ENCODE measurements at regions not wholly inside any gene's neighbourhood (a gene's known extent, or its start where the extent isn't known, plus 50 kb on each side); places are given as distances from the start of the nearest gene placed in this dataset.
"Not testable (repeated sequence)": the region's sequence is repeated elsewhere in the genome, so short reads cannot be mapped to it uniquely, and the experiment has no call there.

DNA sequence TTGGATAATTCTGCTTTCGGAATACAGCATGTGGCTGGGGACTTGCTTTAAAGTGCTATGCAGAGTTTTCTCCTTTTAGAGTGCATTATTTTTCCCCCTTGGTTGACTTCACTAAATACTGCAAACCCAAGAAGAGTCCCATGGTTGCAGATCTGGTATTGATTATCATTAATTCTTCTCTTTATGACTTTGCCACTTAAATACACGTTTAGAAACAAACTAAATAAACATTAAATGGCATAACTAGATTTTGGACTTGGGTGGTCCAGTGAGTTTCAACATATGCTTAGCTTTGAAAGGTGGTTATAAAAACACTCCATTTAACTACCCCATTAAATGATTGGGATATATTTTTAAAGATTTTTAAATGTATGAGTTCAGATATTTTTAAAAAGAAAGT is 279.2 kb downstream of the SOX4 start:
- Histone ChIP-seq H3K27ac (ENCODE audit: low read depth in 1 of 2, low read length in 1 of 2) (no peak overlapping the region), H3K4me1 (ENCODE audit: control insufficient read depth in 5 of 5, insufficient read depth in 5 of 5, low read length in 5 of 5) (peaks cover 0 to 30% (median 6%) of the 10 kb centered on the region in 5 donors), H3K36me3 (ENCODE audit: control insufficient read depth in 4 of 4, insufficient read depth in 4 of 4, low read length in 4 of 4) (peaks cover 0 to 10% (median 0%) of the 10 kb centered on the region in 4 donors), H3K4me3 (no peak overlapping the region), H3K9me3 (ENCODE audit: control insufficient read depth in 4 of 4, insufficient read depth in 3 of 4, low read length in 3 of 4) (peaks cover 0 to 4% (median 2%) of the 10 kb centered on the region in 4 donors), H3K27me3 (ENCODE audit: control insufficient read depth in 3 of 3, insufficient read depth in 3 of 3, low read length in 2 of 3) (no peaks in the 10 kb centered on the region), H3K9ac (ENCODE audit: insufficient read depth in 1 of 2, low read length in 2 of 2) (no peak overlapping the region)
- TF ChIP-seq, protein P1, sequence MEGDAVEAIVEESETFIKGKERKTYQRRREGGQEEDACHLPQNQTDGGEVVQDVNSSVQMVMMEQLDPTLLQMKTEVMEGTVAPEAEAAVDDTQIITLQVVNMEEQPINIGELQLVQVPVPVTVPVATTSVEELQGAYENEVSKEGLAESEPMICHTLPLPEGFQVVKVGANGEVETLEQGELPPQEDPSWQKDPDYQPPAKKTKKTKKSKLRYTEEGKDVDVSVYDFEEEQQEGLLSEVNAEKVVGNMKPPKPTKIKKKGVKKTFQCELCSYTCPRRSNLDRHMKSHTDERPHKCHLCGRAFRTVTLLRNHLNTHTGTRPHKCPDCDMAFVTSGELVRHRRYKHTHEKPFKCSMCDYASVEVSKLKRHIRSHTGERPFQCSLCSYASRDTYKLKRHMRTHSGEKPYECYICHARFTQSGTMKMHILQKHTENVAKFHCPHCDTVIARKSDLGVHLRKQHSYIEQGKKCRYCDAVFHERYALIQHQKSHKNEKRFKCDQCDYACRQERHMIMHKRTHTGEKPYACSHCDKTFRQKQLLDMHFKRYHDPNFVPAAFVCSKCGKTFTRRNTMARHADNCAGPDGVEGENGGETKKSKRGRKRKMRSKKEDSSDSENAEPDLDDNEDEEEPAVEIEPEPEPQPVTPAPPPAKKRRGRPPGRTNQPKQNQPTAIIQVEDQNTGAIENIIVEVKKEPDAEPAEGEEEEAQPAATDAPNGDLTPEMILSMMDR (IDR thresholded peaks at IDR 0.05; ENCODE audit: control extremely low read depth, extremely low read depth), result no peak
- ATAC-seq (ENCODE audit: insufficient read depth, low FRiP score) (no peak), DNase-seq (peak in 2 of 3 donors; percentile 54 to 56)
- WGBS, 2 donors, result 79 to 89% methylated on average over 2 of the region's 2 CpGs

DNA sequence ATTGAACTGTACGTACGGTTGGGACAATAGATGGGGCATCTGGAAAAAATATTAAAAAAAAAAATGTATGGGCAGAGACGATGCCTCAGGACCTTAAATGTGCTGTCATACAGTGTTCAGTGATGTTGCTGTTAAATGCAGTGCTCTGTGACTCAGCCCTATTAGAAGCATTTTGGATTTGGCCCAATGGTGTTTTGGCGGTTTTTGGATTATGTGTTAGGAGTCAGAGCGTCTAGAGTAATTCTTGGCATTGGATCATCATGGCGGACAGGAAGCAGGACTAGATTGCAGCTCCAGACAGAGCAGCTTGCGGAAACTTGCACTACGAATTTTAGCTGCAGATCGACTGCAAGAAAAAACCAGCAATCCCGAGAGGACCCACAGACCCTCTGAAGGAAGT is 280.0 kb downstream of the SOX4 start:
- ATAC-seq (ENCODE audit: insufficient read depth, low FRiP score), result no peak
- 75 to 88% methylated on average over 10 of the region's 10 CpGs for WGBS, 2 donors
- Histone ChIP-seq H3K4me1 (ENCODE audit: control insufficient read depth in 5 of 5, insufficient read depth in 5 of 5, low read length in 5 of 5) (peaks cover 0 to 24% (median 4%) of the 10 kb centered on the region in 5 donors), H3K27me3 (ENCODE audit: control insufficient read depth in 3 of 3, insufficient read depth in 3 of 3, low read length in 2 of 3) (no peaks in the 10 kb centered on the region), H3K4me3 (no peak overlapping the region), H3K9ac (ENCODE audit: insufficient read depth in 1 of 2, low read length in 2 of 2) (no peak overlapping the region), H3K9me3 (ENCODE audit: control insufficient read depth in 4 of 4, insufficient read depth in 3 of 4, low read length in 3 of 4) (peaks cover 0 to 4% (median 2%) of the 10 kb centered on the region in 4 donors), H3K27ac (ENCODE audit: low read depth in 1 of 2, low read length in 1 of 2) (no peak overlapping the region), H3K36me3 (ENCODE audit: control insufficient read depth in 4 of 4, insufficient read depth in 4 of 4, low read length in 4 of 4) (peaks cover 0 to 10% (median 0%) of the 10 kb centered on the region in 4 donors)
- TF ChIP-seq, protein P1 (IDR thresholded peaks at IDR 0.05; ENCODE audit: control extremely low read depth, extremely low read depth), result no peak
- DNase-seq, result peak; percentile 85 to 98 (median 98)

DNA sequence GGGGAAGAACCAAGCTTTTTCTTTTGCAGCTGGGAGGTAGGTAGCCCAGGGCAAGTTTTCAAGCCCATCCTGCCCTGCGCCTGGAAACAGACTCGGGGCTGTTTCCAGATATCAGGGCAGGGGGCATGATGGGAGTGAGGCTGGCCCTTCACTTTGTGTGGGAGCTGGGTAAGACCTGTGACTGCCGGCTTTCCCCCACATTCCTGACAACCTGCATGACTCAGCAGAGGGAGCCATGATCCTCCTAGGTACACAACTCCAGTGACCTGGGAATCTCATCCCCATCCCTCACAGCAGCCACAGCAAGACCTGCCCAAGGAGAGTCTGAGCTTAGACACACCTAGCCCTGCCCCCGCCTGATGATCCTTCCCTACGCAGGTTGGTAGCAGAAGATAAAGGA is 280.8 kb downstream of the SOX4 start:
- Histone ChIP-seq H3K4me3 (no peak overlapping the region), H3K36me3 (ENCODE audit: control insufficient read depth in 4 of 4, insufficient read depth in 4 of 4, low read length in 4 of 4) (peaks cover 0 to 10% (median 0%) of the 10 kb centered on the region in 4 donors), H3K9me3 (ENCODE audit: control insufficient read depth in 4 of 4, insufficient read depth in 3 of 4, low read length in 3 of 4) (peaks cover 0 to 4% (median 2%) of the 10 kb centered on the region in 4 donors), H3K27me3 (ENCODE audit: control insufficient read depth in 3 of 3, insufficient read depth in 3 of 3, low read length in 2 of 3) (no peaks in the 10 kb centered on the region), H3K27ac (ENCODE audit: low read depth in 1 of 2, low read length in 1 of 2) (no peak overlapping the region), H3K4me1 (ENCODE audit: control insufficient read depth in 5 of 5, insufficient read depth in 5 of 5, low read length in 5 of 5) (peaks cover 0 to 23% (median 4%) of the 10 kb centered on the region in 5 donors), H3K9ac (ENCODE audit: insufficient read depth in 1 of 2, low read length in 2 of 2) (no peak overlapping the region)
- WGBS, 2 donors, result 95 to 98% methylated on average over 5 of the region's 5 CpGs
- ATAC-seq (ENCODE audit: insufficient read depth, low FRiP score) (no peak), DNase-seq (no peak)
- TF ChIP-seq, protein P1 (IDR thresholded peaks at IDR 0.05; ENCODE audit: control extremely low read depth, extremely low read depth), result no peak

DNA sequence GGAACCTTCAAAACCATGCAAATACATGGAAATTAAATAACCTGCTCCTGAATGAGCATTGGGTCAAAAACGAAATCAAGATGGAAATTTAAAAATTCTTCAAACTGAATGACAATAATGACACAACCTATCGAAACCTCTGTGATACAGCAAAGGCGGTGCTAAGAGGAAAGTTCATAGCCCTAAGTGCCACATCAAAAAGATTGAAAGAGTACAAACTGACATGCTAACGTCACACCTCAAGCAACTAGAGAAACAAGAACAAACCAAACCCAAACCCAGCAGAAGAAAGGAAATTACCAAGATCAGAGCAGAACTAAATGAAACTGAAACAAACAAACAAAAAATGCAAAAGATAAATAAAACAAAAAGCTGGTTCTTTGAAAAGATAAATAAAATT is 283.5 kb downstream of the SOX4 start:
- Histone ChIP-seq H3K36me3 (ENCODE audit: control insufficient read depth in 4 of 4, insufficient read depth in 4 of 4, low read length in 4 of 4) (peaks cover 0 to 10% (median 0%) of the 10 kb centered on the region in 4 donors), H3K4me1 (ENCODE audit: control insufficient read depth in 5 of 5, insufficient read depth in 5 of 5, low read length in 5 of 5) (peaks cover 0 to 19% (median 4%) of the 10 kb centered on the region in 5 donors)
- H3K9ac ChIP-seq (ENCODE audit: insufficient read depth in 1 of 2, low read length in 2 of 2); H3K27me3 ChIP-seq (ENCODE audit: control insufficient read depth in 3 of 3, insufficient read depth in 3 of 3, low read length in 2 of 3); H3K27ac ChIP-seq (ENCODE audit: low read depth in 1 of 2, low read length in 1 of 2); H3K4me3 ChIP-seq; H3K9me3 ChIP-seq (ENCODE audit: control insufficient read depth in 4 of 4, insufficient read depth in 3 of 4, low read length in 3 of 4); ATAC-seq (ENCODE audit: insufficient read depth, low FRiP score); DNase-seq: not testable (repeated sequence)
- WGBS, 2 donors, result 81 to 91% methylated on average over 4 of the region's 4 CpGs

DNA sequence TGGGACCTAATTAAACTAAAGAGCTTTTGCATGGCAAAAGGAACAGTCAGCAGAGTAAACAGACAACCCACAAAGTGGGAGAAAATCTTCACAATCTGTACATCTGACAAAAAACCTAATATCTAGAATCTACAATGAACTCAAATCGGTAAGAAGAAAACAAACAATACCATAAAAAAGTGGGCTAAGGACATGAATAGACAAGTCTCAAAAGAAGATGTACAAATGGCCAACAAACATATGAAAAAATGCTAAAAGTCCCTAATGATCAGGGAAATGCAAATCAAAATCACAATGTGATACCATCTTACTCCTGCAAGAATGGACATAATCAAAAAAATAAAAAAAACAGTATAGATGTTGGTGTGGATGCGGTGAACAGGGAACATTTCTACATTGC is 286.7 kb downstream of the SOX4 start:
- not testable (repeated sequence) for ATAC-seq (ENCODE audit: insufficient read depth, low FRiP score); H3K36me3 ChIP-seq (ENCODE audit: control insufficient read depth in 4 of 4, insufficient read depth in 4 of 4, low read length in 4 of 4); DNase-seq; H3K27me3 ChIP-seq (ENCODE audit: control insufficient read depth in 3 of 3, insufficient read depth in 3 of 3, low read length in 2 of 3); H3K4me3 ChIP-seq; H3K9me3 ChIP-seq (ENCODE audit: control insufficient read depth in 4 of 4, insufficient read depth in 3 of 4, low read length in 3 of 4); H3K27ac ChIP-seq (ENCODE audit: low read depth in 1 of 2, low read length in 1 of 2); H3K9ac ChIP-seq (ENCODE audit: insufficient read depth in 1 of 2, low read length in 2 of 2)
- WGBS, 2 donors, result 93 to 95% methylated on average over 2 of the region's 2 CpGs
- peaks cover 0 to 15% (median 3%) of the 10 kb centered on the region in 5 donors for H3K4me1 ChIP-seq (ENCODE audit: control insufficient read depth in 5 of 5, insufficient read depth in 5 of 5, low read length in 5 of 5)

Measured in lung (tissue), 11 donors.